WERI-Rb-1 (cell line): ENCODE measurements at regions not wholly inside any gene's neighbourhood (a gene's known extent, or its start where the extent isn't known, plus 50 kb on each side); places are given as distances from the start of the nearest gene placed in this dataset.

ENCODE experiments used
- DNase-seq: peaks from one replicate; pipeline ENCODE4 v3.0.0-alpha.2; 2020
- H3K27ac ChIP-seq: fragments of 250-450 bp; sonication (Bioruptor Pico); 2 replicates; pipeline ENCODE4 v1.5.1; 2020; ENCODE audit warnings: mild to moderate bottlenecking, moderate library complexity
- H3K27me3 ChIP-seq: fragments of 250-450 bp; sonication (Bioruptor Pico); 2 replicates; pipeline ENCODE4 v1.5.1; 2021; ENCODE audit warnings: mild to moderate bottlenecking, low read depth, moderate library complexity; ENCODE audit not compliant: insufficient read depth, severe bottlenecking
- H3K36me3 ChIP-seq: fragments of 250-450 bp; sonication (Bioruptor Pico); 2 replicates; pipeline ENCODE4 v1.5.1; 2020; ENCODE audit warnings: mild to moderate bottlenecking, moderate library complexity
- H3K4me3 ChIP-seq: 2 replicates; pipeline ENCODE4 v1.5.1; 2011; ENCODE audit warnings: low read depth, mild to moderate bottlenecking, control low read depth, low read length
- H3K9me3 ChIP-seq: fragments of 250-450 bp; sonication (Bioruptor Pico); 2 replicates; pipeline ENCODE4 v1.5.1; 2021; ENCODE audit warnings: mild to moderate bottlenecking, moderate library complexity; ENCODE audit not compliant: severe bottlenecking
- TF ChIP-seq, protein P1 (sequence below): IDR thresholded peaks from 2 replicates; pipeline ENCODE4 v1.5.1; 2011; ENCODE audit warnings: low read depth, mild to moderate bottlenecking, control low read depth, inconsistent platforms, low read length

DNA sequence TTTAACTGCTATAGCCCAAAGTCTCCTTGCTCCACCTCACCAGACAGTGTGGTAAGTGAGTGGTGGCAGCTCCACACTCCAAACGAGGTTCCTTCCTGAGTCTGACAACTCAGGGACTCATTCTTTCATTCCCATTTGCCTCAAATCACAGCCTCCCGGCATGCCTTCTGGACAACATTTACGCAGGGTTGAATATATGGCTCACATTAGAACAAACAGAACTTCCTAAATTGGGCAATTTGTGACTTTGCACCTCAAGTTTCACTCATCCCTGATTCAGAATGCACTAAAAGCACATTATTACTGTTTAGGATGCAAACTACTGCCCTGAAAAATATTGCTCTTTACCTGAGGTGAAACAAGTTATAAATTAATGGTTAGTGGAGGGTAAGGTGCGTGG is 224.6 kb upstream of the PPARGC1A start:
- no peak overlapping the region for H3K27ac ChIP-seq
- H3K36me3 ChIP-seq = no peaks in the 10 kb centered on the region
- DNase-seq = no peak
- TF ChIP-seq, protein P1, sequence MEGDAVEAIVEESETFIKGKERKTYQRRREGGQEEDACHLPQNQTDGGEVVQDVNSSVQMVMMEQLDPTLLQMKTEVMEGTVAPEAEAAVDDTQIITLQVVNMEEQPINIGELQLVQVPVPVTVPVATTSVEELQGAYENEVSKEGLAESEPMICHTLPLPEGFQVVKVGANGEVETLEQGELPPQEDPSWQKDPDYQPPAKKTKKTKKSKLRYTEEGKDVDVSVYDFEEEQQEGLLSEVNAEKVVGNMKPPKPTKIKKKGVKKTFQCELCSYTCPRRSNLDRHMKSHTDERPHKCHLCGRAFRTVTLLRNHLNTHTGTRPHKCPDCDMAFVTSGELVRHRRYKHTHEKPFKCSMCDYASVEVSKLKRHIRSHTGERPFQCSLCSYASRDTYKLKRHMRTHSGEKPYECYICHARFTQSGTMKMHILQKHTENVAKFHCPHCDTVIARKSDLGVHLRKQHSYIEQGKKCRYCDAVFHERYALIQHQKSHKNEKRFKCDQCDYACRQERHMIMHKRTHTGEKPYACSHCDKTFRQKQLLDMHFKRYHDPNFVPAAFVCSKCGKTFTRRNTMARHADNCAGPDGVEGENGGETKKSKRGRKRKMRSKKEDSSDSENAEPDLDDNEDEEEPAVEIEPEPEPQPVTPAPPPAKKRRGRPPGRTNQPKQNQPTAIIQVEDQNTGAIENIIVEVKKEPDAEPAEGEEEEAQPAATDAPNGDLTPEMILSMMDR = no peak
- no peaks in the 10 kb centered on the region for H3K27me3 ChIP-seq
- H3K9me3 ChIP-seq = no peaks in the 10 kb centered on the region
- H3K4me3 ChIP-seq = no peak overlapping the region

DNA sequence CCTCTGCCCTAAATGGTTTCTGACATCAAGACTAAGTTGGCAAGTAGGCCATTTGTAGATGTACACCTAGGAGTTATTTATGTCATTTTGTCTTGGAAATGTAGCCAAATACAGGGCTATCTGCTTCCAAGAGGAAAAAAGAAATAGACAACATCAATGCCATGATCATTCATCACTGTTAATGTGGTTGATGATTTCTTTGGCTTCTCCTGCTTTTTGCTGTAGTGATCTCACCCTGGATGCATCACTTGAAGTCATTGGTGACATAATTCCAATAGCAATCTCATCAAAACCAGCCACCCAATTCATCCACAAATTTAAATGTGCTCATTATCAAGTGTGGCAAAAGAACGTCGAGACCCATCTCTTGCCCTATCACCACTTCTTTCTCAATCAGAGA is 222.6 kb upstream of the PPARGC1A start:
- TF ChIP-seq, protein P1 = no peak
- no peaks in the 10 kb centered on the region for H3K9me3 ChIP-seq
- DNase-seq = no peak
- no peaks in the 10 kb centered on the region for H3K27me3 ChIP-seq
- H3K36me3 ChIP-seq = no peaks in the 10 kb centered on the region
- H3K27ac ChIP-seq = no peak overlapping the region
- H3K4me3 ChIP-seq = no peak overlapping the region

DNA sequence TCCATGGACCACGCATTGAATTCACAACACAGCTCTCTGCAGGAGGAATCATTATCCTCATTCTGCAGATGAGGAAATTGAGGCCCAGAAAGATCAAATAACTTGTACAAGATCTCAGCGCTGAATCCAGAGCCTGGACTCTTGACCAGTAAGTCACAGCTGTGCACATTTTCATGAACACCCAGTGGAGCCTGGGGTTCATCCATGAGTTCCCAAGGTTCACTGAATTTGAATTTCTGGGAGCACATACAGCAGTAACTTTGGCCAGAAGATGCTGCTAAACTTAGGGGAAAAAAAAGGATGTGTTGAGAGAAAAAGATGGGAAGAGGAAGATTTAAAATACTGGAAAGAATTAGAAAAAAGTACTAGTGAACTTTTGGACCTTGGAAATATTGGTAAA is 218.7 kb upstream of the PPARGC1A start:
- no peak for DNase-seq
- Histone ChIP-seq H3K9me3 (no peaks in the 10 kb centered on the region), H3K4me3 (no peak overlapping the region), H3K27ac (no peak overlapping the region), H3K36me3 (no peaks in the 10 kb centered on the region), H3K27me3 (no peaks in the 10 kb centered on the region)
- TF ChIP-seq, protein P1 = no peak

DNA sequence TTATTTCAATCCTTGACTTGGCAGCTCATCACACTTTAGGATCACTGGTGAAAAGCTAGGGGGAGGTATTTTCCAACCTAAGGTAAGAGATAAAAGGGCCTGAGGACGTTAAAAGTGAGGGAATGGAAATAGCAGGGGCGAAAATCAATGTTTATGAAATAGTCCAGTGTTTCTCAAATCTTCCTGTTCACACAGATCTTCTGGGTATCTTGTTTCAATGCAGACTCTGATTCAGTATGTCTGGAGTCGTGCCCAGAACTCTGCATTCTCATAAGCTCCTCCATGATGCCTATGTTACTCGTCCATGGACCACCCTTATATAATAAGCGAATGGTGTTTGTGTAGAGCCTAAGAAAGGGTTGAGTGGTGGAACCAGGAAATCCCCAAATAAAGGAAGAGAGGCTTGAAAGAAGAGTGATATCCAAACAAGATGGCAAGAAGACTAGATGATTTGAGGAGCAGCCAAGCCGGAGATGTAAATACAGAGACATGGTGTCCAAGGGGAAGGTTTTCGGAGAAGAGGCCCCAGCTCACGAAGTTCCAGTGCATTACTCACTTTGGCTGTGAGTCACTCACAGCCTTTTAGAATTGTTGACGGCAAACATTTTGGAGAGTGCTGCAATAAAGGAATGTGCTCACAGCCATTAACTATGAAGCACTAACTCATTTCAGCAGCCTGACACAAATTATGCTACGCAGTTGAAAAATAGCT is 215.6 kb upstream of the PPARGC1A start:
- Histone ChIP-seq H3K27me3 (no peaks in the 10 kb centered on the region), H3K36me3 (no peaks in the 10 kb centered on the region), H3K27ac (no peak overlapping the region), H3K9me3 (no peaks in the 10 kb centered on the region), H3K4me3 (no peak overlapping the region)
- DNase-seq = no peak
- TF ChIP-seq, protein P1 = no peak

DNA sequence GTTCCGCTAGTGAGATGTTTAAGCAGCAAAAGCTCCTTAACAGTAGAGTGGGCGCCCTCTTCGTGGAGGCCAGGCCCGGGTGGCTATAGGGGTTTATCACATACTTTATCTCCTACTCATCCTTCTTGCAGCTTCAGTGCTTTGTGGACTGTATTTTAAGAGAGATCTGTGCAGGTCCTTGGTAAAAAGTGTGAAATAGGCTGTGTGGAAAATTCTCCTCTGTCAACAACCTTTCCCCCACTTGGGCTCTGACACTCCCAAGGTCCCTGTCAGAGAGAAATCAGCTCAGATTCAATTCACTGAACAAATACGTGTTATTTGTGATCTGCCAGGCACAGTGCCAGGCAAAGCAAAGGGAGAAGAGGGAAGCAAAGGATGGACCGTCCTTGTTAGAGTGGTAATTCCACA is 214.3 kb upstream of the PPARGC1A start:
- Histone ChIP-seq H3K27me3 (no peaks in the 10 kb centered on the region), H3K9me3 (no peaks in the 10 kb centered on the region), H3K4me3 (no peak overlapping the region), H3K36me3 (no peaks in the 10 kb centered on the region), H3K27ac (no peak overlapping the region)
- TF ChIP-seq, protein P1 = no peak
- no peak for DNase-seq
